ENCODE measurements at regions not wholly inside any gene's neighbourhood (a gene's known extent, or its start where the extent isn't known, plus 50 kb on each side); places are given as distances from the start of the nearest gene placed in this dataset.

DNA sequence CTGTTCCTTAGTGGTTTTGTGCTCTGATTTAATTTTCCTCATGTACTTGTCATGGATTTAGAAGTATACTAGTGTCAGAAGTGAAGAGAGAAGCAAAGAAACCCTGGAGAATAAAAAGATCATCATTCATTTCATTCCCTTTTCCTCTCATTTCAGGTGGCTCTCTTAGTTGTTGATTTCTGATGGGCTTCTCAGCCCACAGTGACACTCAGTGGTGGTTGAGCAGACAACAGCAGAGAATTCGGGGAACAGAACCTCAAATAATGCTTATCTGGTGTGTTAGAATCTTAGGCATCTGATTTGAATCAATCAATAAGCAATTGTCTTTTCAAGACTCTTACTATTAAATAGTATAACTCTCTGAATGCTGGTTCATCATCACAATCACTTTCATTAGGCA is 1289.4 kb downstream of the FAM181B start:
- DNase-seq (ENCODE audit: low read depth, low spot score): peak; percentile 12

GRCh38 chr11:81432333-81432732 is 1301.3 kb downstream of the FAM181B start:
- no peak for DNase-seq (ENCODE audit: low read depth, low spot score)

DNA sequence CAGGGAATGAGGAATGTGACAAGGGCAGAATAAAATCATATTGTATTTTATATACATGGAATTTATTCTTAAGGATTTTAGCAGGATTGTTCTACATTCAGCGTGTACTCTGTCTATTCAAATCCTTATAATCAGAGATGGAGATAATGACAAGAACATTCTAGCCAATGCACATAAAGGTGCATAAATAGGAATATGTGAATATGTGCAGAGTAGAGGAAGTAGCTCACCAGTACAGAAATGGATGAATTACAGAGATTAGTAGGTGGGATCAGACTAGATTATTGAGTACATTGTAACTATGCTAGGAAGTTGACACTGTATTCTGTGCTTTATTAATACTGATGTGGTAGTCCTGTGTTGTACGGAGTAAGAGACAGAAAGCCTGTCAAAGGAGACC is 1308.8 kb downstream of the FAM181B start:
- no peak for DNase-seq (ENCODE audit: low read depth, low spot score)

DNA sequence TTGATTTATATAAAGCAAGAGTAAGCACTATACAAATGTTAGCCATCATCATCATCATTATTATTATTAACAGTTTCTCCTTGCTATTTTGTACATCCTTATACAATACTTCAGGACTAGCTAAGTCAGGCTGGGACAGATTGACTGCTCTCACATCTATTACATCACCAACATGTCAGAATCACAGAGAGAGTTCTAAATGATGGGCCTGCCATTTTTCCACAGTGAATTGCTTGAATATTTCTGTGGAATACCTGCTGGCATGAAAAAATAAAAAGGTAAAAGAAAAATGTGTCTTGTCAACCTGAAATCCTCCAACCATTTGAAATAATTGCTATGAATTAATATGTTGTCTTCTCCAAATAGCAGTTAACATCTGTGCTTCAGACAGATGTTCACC is 1311.3 kb downstream of the FAM181B start:
- no peak for DNase-seq (ENCODE audit: low read depth, low spot score)

DNA sequence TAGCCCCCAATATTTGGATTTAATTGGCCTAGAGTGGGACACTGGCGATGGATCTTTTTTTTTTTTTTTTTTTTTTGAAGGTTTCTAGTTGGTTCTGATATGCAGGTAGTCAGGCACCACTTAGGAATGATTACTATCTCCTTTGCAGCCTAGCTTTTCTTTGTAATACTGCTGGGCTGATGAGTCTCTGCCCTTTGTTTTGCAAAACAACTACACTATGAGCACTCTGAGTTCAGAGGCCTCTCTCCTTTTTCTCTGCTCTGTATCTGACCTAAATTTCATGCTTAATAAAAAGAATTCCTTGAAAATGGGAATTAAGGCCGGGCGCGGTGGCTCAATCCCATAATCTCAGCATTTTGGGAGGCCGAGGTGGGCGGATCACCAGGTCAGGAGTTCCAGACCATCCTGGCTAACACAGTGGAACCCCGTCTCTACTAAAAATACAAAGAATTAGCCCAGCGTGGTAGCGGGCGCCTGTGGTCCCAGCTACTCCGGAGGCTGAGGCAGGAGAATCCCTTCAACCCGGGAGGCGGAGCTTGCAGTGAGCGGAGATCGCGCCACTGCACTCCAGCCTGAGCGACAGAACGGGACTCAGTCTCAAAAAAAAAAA is 1312.3 kb downstream of the FAM181B start:
- no peak for DNase-seq (ENCODE audit: low read depth, low spot score)

DNA sequence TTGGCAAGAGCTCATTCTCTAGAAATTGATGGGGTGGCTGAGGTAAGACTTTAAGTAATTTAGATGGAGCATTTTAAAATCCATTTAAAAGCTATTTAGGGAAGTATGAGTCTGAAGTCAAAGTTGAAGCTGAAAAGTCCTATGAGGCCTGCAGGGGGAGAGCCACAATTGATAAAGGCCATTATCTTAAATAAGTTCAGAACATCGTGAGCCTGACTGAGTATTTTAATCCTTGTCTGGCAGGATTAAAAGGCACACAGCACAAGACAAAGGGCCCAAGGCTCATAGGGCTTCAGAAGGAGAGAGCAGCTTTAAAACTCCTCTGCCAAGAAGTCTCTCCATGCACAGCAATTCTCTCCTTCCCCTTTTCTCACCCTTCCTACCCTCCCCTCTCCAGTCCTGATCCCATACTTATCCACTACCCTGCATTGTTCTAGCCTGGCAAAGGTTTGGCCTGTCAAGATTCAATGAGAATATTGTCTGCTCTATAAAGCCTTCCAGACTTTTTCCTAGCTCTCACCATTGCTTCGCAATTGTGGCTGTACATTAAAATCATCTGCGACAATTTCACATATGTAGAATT is 1312.9 kb downstream of the FAM181B start:
- no peak for DNase-seq (ENCODE audit: low read depth, low spot score)

DNA sequence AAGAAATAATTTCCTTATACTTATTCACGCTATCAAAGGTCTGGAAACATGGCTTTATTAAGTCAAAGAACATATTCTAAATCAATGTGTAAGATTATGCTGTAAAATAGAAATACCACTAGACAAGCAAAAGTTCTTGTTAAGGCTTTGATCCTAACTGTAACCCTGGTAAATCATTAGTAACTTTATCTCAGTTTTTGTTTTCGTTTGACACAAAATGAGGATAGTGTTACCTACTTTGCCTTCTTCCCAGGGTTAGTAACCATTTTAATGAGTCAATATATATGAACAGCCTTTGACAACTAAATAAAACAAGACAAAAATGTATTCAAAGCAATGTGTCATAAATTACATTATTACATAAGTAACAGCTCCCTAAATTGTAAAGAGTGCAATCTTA is 1336.3 kb downstream of the FAM181B start:
- DNase-seq (ENCODE audit: low read depth, low spot score): no peak

GRCh38 chr11:81394311-81394710 is 1339.4 kb downstream of the FAM181B start:
- no peak for DNase-seq (ENCODE audit: low read depth, low spot score)

DNA sequence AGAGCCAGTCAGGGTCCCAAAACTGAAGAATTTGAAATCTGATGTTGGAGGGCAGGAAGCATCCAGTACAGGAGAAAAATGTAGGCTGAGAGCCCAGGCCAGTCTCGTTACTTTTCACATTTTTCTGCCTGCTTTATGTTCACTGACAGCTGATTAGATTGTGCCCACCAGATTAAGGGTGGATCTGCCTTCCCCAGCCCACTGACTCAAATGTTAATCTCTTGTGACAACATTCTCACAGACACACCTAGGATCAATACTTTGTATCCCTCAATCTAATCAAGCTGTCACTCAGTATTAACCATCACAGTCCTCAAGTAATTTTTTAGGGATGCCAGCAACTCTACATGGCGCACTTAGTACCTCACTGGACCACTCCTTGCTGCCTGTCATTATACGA is 1345.3 kb downstream of the FAM181B start:
- no peak for DNase-seq (ENCODE audit: low read depth, low spot score)

GRCh38 chr11:81380395-81380794 is 1353.3 kb downstream of the FAM181B start:
- DNase-seq (ENCODE audit: low read depth, low spot score): peak; percentile 1

- DNase-seq (ENCODE audit: low read depth, low spot score): no peak
Measured at GRCh38 chr11:81377418-81377817, 1356.2 kb downstream of the FAM181B start.

DNA sequence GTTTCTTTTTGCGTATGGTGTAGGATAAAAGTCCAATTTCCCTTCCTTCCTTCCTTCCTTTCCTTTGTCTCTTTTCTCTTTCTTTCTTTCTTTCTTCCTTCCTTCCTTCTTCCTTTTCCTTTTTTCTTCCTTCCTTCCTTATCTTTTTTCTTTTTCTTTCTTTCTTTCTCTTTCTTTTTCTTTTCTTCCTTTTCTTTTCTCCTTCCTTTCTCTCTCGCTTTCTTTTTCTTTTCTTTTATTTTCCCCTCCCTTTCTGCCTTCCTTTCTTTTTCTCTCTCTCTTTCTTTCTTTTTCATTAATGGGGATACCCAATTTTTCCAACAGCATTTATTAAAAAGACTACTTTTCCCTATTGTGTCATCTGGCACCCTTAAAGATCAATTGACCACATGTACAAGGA is 1359.7 kb downstream of the FAM181B start:
- no peak for DNase-seq (ENCODE audit: low read depth, low spot score)

DNA sequence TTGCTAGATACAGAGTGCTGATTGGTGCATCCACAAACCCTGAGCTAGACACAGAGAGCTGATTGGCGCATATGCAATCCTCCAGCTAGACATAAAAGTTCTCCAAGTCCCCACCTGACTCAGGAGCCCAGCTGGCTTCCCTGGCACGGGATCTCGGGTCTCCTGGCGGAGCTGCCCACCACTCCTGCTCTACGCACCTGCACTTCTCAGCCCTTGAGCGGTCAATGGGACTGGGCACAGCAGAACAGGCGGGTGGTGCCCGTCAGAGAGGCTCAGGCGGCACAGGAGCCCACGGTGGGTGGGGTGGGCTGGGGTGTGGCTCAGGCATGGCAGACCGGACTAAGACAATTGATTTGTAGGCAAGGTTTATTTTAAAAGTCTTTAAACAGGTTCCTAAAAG is 1365.5 kb downstream of the FAM181B start:
- DNase-seq (ENCODE audit: low read depth, low spot score): no peak

- DNase-seq (ENCODE audit: low read depth, low spot score): no peak
Measured at GRCh38 chr11:81365496-81365895, 1368.2 kb downstream of the FAM181B start.

GRCh38 chr11:81359476-81359875 is 1374.2 kb downstream of the FAM181B start:
- DNase-seq (ENCODE audit: low read depth, low spot score): peak; percentile 7

DNA sequence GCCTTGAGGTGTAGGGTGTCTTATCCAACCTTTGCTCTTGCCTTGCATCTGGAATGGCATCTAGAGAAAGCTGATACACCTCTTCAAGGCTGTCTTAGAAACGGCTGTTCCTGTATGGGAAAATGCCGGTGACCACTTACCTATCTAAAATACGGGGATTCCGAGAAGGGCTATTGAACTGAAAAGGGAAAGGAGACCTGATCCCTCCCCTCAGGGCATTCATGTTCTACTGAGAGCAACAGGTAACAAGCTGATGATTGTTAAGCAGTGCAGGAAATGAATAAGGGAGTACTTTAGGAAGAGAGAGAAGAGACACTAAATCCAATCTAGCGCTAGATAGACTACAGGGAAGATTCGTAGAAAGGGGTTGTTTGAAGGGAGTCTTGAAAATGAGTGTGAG is 1388.1 kb downstream of the FAM181B start:
- DNase-seq (ENCODE audit: low read depth, low spot score): no peak

DNA sequence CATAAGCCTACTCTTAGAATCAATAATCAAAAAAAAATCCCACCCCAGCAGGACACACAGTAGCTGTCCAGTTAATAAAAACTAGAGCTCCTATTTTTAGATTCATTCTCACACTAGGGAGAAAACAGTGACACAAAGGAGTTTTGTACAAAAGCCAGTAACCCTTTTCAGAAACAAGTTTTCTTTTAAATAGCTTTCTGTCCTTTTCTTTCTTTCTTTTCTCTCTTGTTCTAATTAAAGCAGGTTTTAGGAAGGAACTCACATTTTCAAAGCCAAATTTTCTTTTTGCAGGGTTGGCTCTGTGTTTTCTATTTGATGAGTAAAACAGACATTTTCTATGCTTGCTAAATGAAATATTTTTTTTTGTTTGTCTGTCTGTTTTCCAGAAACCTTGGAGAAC is 1390.7 kb downstream of the FAM181B start:
- no peak for DNase-seq (ENCODE audit: low read depth, low spot score)

DNA sequence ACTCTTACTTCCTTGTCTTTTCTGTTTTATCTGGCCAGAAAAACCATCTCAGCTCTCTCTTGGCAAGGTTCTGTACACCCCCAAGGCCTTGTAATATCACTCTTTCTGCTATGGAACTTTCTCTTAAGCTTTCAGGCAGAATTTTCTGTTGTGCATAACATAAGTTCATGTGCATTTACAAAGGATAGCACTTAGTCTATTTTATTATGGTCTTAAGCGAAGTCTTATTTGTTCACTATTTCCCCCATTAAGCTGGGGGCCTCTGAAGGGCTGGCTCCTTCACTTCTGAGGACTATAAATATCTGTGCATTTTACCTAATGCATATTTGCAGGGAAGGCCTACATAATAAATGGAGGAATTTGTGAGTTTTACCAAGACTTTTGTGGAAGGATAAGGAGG is 1393.4 kb downstream of the FAM181B start:
- no peak for DNase-seq (ENCODE audit: low read depth, low spot score)

- DNase-seq (ENCODE audit: low read depth, low spot score): no peak
Measured at GRCh38 chr11:81339521-81339920, 1394.1 kb downstream of the FAM181B start.

DNA sequence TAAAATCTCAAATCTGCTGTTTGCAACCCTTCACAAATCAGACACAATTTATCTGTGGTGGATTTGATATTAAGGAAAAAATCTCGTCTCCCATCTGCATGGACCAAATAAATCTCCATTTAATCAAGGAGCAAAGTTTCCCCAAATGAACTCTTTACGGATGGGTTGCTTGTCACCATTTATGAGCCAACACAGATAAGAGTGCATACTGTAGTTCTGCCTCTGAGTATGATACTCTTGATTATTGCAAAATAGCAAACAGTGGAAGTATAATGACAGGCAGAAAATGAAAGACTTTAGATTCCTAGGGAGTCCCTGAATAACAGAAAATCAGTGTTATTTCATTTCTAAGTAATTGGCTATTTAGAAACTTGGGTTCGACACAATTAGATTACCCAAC is 1395.9 kb downstream of the FAM181B start:
- no peak for DNase-seq (ENCODE audit: low read depth, low spot score)

- DNase-seq (ENCODE audit: low read depth, low spot score): no peak
Measured at GRCh38 chr11:81332276-81332675, 1401.4 kb downstream of the FAM181B start.

DNA sequence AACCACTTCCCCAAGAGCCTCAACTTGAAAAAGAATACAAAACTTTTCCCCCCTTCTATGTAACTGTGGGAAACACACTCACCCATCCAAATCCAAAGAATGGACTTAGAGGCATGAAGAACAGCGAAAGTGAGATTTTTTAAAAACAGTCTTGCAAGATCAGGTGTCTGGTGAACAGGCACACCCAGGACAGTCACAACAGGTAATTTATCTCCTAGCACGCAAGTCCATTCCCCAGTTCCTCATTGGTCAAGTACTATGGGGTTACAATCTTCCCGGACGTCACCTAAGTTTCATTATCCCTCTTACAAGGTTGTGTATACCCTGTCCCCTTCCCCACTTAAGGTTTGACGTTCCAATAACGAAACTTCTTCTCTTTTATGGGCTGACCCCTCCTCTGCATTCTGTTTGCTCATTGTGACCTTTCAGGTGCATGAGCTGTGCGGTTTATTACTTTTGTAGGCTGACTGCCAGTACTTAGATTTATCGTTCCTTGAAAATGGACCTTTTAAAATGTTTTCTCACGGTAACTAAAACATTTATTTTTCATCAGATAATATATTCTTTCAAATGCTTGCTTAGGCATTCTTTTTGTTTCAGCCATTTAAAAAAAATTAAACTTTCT is 1401.9 kb downstream of the FAM181B start:
- no peak for DNase-seq (ENCODE audit: low read depth, low spot score)

GRCh38 chr11:81331088-81331487 is 1402.6 kb downstream of the FAM181B start:
- DNase-seq (ENCODE audit: low read depth, low spot score): no peak
